Neural progenitor cell (in vitro differentiated cells): ENCODE measurements at regions not wholly inside any gene's neighbourhood (a gene's known extent, or its start where the extent isn't known, plus 50 kb on each side); places are given as distances from the start of the nearest gene placed in this dataset.

Source experiments
- CTCF ChIP-seq: fragments of 200-600 bp; sonication (generic); IDR thresholded peaks from 2 replicates; pipeline ENCODE4 v1.5.1; 2017; ENCODE audit warnings: antibody characterized with exemption, mild to moderate bottlenecking
- EZH2 ChIP-seq: fragments of 200-600 bp; sonication (generic); IDR thresholded peaks from 2 replicates; pipeline ENCODE4 v1.6.1; 2017; ENCODE audit warnings: antibody characterized with exemption, mild to moderate bottlenecking, moderate library complexity

- TF ChIP-seq EZH2 (no peak), CTCF (no peak)
These were observed 147.6 kb downstream of the RTP5 start for GRCh38 chr2:242017086-242017485.
